Upper lobe of left lung (tissue), 6 donors: ENCODE measurements at regions not wholly inside any gene's neighbourhood (a gene's known extent, or its start where the extent isn't known, plus 50 kb on each side); places are given as distances from the start of the nearest gene placed in this dataset.

Experiments
- ATAC-seq, 2 donors: fragments of 200-7000 bp; cut with Tn5 transposase; one replicate each; pipeline ENCODE4 v1.9.1; 2022; ENCODE audit warnings: mild to moderate bottlenecking in 2 of 2, moderate library complexity in 2 of 2; ENCODE audit not compliant: low FRiP score in 2 of 2
- DNase-seq, 2 donors: peaks; one replicate each; pipeline ENCODE4 v3.0.0-alpha.2; 2019 to 2020
- H3K27ac ChIP-seq, 4 donors: fragments of 200-600 bp; sonication (generic); one replicate each; pipeline ENCODE4 v1.5.1; 2016 to 2019
- H3K27me3 ChIP-seq, 4 donors: fragments of 200-600 bp; sonication (generic); one replicate each; pipeline ENCODE4 v1.5.1; 2017 to 2019
- H3K36me3 ChIP-seq, 4 donors: fragments of 200-600 bp; sonication (generic); one replicate each; pipeline ENCODE4 v1.5.1; 2016 to 2019
- H3K4me1 ChIP-seq, 4 donors: fragments of 200-600 bp; sonication (generic); one replicate each; pipeline ENCODE4 v1.5.1; 2018 to 2019
- H3K4me3 ChIP-seq, 4 donors: fragments of 200-600 bp; sonication (generic); one replicate each; pipeline ENCODE4 v1.5.1; 2017 to 2019; ENCODE audit warnings: mild to moderate bottlenecking in 2 of 4, moderate library complexity in 1 of 4
- H3K9me3 ChIP-seq, 4 donors: fragments of 200-600 bp; sonication (generic); one replicate each; pipeline ENCODE4 v1.5.1; 2018 to 2019
- EP300 ChIP-seq, 4 donors: sonication (generic); formaldehyde crosslinking; IDR thresholded peaks; one replicate each; pipeline ENCODE4 v1.5.1; 2017; ENCODE audit warnings: antibody characterized with exemption in 4 of 4, control low read depth in 2 of 4
- POLR2A ChIP-seq, 4 donors: fragments of 450-650 bp; IDR thresholded peaks; one replicate each; pipeline ENCODE4 v1.5.1; 2016 to 2017; ENCODE audit warnings: antibody characterized with exemption in 4 of 4, mild to moderate bottlenecking in 2 of 4
- POLR2AphosphoS5 ChIP-seq, 2 donors: sonication (generic); formaldehyde crosslinking; IDR thresholded peaks; one replicate each; pipeline ENCODE4 v1.5.1; 2017; ENCODE audit warnings: antibody characterized with exemption in 2 of 2
- WGBS, 2 donors: methylation state at CpG; one replicate each; pipeline ENCODE4 v1.1.5; 2017 to 2018; 5-methylcytosine and 5-hydroxymethylcytosine counted together
- TF ChIP-seq, protein P1 (sequence below), 6 experiments: fragments of 450-650 bp in 4 of 6; fragments of 200-600 bp in 2 of 6; sonication (generic) in 2 of 6; IDR thresholded peaks; one replicate each; pipeline ENCODE4 v1.5.1; 2016 to 2019; ENCODE audit warnings: antibody characterized with exemption in 6 of 6
- donor health status: DM: no; HTN: no; CAD: no; lungs with moderate emphysema.
- donor health status: DM: no; HTN: yes; CAD: no; lungs with severe emphysema.

DNA sequence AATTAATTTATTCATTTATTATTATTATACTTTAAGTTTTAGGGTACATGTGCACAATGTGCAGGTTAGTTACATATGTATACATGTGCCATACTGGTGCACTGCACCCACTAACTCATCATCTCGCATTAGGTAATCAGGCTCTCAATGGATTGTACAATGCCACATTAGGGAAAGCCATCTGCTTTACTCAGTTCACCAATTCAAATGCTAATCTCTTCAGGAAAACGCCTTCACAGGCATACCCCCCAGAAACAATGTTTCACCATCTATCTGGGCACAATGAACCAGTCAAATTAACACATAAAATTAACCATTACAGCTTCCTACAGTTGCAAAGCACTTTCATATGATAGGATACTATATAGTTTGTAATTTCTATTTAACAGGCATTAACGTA, 84.8 kb upstream of the DNAJC10 start:
- no peak overlapping the region for H3K27ac ChIP-seq
- no peak for TF ChIP-seq EP300 (IDR thresholded peaks at IDR 0.05)
- TF ChIP-seq POLR2A (IDR thresholded peaks at IDR 0.05), result no peak
- TF ChIP-seq, protein P1, sequence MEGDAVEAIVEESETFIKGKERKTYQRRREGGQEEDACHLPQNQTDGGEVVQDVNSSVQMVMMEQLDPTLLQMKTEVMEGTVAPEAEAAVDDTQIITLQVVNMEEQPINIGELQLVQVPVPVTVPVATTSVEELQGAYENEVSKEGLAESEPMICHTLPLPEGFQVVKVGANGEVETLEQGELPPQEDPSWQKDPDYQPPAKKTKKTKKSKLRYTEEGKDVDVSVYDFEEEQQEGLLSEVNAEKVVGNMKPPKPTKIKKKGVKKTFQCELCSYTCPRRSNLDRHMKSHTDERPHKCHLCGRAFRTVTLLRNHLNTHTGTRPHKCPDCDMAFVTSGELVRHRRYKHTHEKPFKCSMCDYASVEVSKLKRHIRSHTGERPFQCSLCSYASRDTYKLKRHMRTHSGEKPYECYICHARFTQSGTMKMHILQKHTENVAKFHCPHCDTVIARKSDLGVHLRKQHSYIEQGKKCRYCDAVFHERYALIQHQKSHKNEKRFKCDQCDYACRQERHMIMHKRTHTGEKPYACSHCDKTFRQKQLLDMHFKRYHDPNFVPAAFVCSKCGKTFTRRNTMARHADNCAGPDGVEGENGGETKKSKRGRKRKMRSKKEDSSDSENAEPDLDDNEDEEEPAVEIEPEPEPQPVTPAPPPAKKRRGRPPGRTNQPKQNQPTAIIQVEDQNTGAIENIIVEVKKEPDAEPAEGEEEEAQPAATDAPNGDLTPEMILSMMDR (IDR thresholded peaks at IDR 0.05), result no peak
- no peak for TF ChIP-seq POLR2AphosphoS5 (IDR thresholded peaks at IDR 0.05)
- no peaks in the 10 kb centered on the region for H3K4me1 ChIP-seq
- H3K36me3 ChIP-seq, result no peaks in the 10 kb centered on the region
- no peak overlapping the region for H3K4me3 ChIP-seq
- DNase-seq, result no peak
- H3K27me3 ChIP-seq, result no peaks in the 10 kb centered on the region
- no peaks in the 10 kb centered on the region for H3K9me3 ChIP-seq
- 75 to 81% methylated on average over 3 of the region's 3 CpGs for WGBS, 2 donors
- ATAC-seq, result no peak

DNA sequence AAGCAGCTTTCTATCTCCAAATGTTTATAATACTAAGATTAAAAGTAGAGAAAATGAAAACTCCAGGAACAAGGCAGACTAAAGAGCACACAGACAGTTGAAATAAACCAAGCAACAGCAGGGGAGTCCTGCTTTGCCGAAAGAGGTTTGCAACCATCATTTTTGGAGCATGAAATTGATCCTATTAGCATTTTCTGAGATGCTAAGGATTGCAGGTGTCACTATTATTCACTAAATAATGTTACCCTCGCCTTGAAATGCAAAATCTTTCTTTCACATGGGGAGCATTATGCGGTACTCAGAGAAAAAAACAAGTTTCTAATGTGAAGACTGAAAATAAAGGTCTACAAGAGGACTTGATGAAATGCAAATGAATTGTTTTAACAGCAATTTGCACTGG, 81.7 kb upstream of the DNAJC10 start:
- Histone ChIP-seq H3K4me3 (no peak overlapping the region), H3K9me3 (no peaks in the 10 kb centered on the region), H3K36me3 (no peaks in the 10 kb centered on the region), H3K4me1 (no peaks in the 10 kb centered on the region), H3K27ac (no peak overlapping the region), H3K27me3 (no peaks in the 10 kb centered on the region)
- TF ChIP-seq POLR2AphosphoS5 (IDR thresholded peaks at IDR 0.05) (no peak), EP300 (IDR thresholded peaks at IDR 0.05) (no peak), POLR2A (IDR thresholded peaks at IDR 0.05) (no peak)
- TF ChIP-seq, protein P1 (IDR thresholded peaks at IDR 0.05), result no peak
- 87 to 89% methylated on average over 3 of the region's 3 CpGs for WGBS, 2 donors
- ATAC-seq (no peak), DNase-seq (no peak)

DNA sequence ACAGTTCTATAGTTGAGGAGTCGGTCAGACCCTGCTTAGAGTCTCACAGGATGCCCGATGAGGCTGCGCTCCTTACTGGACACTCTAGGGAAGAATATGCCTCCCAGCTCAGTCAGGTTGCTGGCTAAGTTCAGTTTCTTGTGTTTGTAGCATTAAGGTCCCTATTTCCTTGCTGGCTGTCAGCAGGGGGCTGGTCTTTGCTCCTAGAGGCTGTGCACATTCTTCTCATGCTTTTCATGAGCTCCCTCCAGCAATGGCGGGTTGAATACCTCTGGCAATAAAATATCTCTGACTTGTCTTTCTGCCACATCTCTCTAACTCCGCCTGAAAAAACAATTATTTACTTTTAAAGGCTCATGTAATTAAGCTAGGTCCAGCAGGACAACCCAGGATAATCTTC, 79.4 kb upstream of the DNAJC10 start:
- Histone ChIP-seq H3K9me3 (no peaks in the 10 kb centered on the region), H3K4me1 (no peaks in the 10 kb centered on the region), H3K4me3 (no peak overlapping the region), H3K36me3 (no peaks in the 10 kb centered on the region), H3K27me3 (no peaks in the 10 kb centered on the region), H3K27ac (no peak overlapping the region)
- no peak for ATAC-seq
- no peak for DNase-seq
- 36 to 70% methylated on average over 5 of the region's 5 CpGs for WGBS, 2 donors
- TF ChIP-seq POLR2AphosphoS5 (IDR thresholded peaks at IDR 0.05), result no peak
- TF ChIP-seq, protein P1 (IDR thresholded peaks at IDR 0.05), result no peak
- no peak for TF ChIP-seq POLR2A (IDR thresholded peaks at IDR 0.05)
- no peak for TF ChIP-seq EP300 (IDR thresholded peaks at IDR 0.05)

DNA sequence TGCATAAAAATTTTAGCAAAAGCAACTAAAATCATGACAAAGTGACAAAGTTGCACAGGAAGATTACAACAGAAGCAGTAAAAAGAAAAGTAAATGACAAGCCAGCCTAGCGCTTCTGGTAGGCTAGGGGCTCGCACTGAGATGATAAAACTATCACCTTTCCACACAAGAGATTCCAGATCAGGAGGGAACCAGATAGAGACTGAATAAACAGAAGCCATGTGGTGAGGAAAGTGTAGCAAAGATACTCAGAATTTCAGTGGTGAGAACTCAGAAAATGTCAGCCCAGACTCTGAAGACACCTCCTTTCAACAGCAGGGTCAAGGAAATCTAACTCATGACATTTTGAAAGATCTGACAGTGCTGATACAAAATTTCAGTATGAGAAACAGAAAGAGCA, 77.4 kb upstream of the DNAJC10 start:
- Histone ChIP-seq H3K4me1 (no peaks in the 10 kb centered on the region), H3K36me3 (no peaks in the 10 kb centered on the region), H3K27me3 (no peaks in the 10 kb centered on the region), H3K27ac (no peak overlapping the region), H3K9me3 (no peaks in the 10 kb centered on the region), H3K4me3 (no peak overlapping the region)
- DNase-seq (no peak), ATAC-seq (no peak)
- no peak for TF ChIP-seq EP300 (IDR thresholded peaks at IDR 0.05)
- TF ChIP-seq, protein P1 (IDR thresholded peaks at IDR 0.05), result no peak
- no peak for TF ChIP-seq POLR2AphosphoS5 (IDR thresholded peaks at IDR 0.05)
- no peak for TF ChIP-seq POLR2A (IDR thresholded peaks at IDR 0.05)
- WGBS, 2 donors, result 80 to 96% methylated on average over 2 of the region's 2 CpGs

DNA sequence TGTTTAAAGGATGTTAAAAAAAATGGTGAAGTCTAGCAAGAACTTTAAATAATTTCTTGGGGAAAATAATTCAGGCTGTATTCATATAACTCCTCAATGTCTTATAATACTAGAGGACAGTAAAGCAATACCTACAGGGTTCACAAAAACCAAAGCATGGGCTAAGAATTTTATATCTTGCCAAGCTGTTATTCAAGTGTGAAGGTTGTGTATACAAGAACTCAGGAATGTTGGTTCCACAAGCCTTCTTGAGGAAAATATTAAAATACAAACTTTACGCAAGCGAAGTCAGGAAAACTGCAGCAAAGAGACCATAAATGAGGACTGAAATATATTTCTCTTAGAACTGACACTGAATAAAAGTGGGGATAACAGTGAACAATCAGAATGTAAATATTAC, 76.1 kb upstream of the DNAJC10 start:
- Histone ChIP-seq H3K9me3 (no peaks in the 10 kb centered on the region), H3K27me3 (no peaks in the 10 kb centered on the region), H3K36me3 (no peaks in the 10 kb centered on the region), H3K4me1 (no peaks in the 10 kb centered on the region), H3K4me3 (no peak overlapping the region), H3K27ac (no peak overlapping the region)
- no peak for ATAC-seq
- WGBS, 2 donors, result 78 to 87% methylated on average over 2 of the region's 2 CpGs
- no peak for DNase-seq
- no peak for TF ChIP-seq POLR2AphosphoS5 (IDR thresholded peaks at IDR 0.05)
- TF ChIP-seq EP300 (IDR thresholded peaks at IDR 0.05), result no peak
- TF ChIP-seq, protein P1 (IDR thresholded peaks at IDR 0.05), result no peak
- TF ChIP-seq POLR2A (IDR thresholded peaks at IDR 0.05), result no peak
